Amniotic stem cell (primary cell): ENCODE measurements at regions not wholly inside any gene's neighbourhood (a gene's known extent, or its start where the extent isn't known, plus 50 kb on each side); places are given as distances from the start of the nearest gene placed in this dataset.
"Not testable (repeated sequence)": the region's sequence is repeated elsewhere in the genome, so short reads cannot be mapped to it uniquely, and the experiment has no call there.

Experiments
- DNase-seq: peaks from one replicate; lab custom pipeline; 2025; lab: John Stamatoyannopoulos, UW

- DNase-seq, result no peak
Observed at GRCh38 chr3:35141406-35141805, 497.9 kb upstream of the ARPP21 start.

- no peak for DNase-seq
Observed at GRCh38 chr3:35144011-35144410, 495.3 kb upstream of the ARPP21 start.

DNA sequence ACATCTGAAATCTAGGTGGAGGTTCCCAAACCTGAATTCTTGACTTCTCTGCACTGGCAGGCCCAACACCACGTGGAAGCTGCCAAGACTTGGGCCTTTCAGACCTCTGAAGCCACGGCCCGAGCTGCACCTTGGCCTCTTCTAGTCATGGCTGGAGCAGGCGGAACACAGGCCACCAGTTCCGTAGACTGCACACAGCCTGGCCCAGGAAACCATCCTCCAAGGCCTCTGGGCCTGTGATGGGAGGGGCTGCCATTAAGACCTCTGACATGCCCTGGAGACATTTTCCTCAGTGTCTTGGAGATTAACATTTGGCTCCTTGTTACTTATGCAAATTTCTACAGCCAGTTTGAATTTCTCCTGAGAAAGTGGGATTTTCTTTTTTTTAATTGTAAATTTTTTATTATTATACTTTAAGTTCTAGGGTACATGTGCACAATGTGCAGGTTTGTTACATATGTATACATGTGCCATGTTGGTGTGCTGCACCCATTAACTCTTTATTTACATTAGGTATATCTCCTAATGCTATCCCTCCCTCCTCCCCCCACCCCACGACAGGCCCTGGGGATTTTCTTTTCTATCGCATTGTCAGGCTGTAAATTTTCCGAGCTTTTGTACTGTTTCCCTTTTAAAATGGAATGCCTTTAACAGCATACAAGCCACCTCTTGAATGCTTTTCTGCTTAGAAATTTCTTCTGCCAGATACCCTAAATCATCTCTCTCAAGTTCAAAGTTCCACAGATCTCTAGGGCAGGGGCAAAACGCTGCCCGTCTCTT, 492.9 kb upstream of the ARPP21 start:
- DNase-seq, result not testable (repeated sequence)

DNA sequence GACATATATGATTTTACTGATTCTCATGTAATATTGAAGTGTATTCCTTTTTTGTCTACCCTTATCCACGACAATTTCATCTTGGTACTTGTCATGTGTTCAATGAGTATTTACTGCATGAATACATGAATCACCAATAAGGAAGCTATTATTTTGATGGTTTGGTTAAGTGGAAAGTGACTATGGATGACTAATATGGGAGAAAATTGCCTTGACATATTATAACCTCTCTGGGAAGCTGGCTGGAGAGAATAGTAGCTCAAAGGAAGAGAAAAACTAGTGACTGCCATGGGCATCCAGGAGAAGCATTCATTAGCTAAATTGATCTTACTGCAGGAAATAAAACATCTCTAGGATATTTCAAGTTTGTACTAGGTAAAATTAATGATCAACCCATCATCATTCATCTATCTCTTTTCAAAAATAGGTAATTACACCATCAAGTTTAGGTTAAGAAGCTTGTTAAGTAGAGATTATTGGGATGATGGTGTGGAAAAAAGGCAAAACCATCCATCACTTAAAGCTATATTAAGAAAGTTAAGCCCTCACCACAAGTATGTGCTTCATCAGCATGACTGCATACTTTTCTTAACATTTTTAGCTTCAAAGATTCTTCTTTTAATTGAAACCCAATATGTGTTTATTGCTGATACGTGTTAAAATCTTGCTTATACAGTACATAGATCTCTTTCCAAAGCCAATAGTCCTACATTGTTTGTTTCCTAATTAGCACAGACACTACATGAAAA, 455.2 kb upstream of the ARPP21 start:
- DNase-seq, result no peak

DNA sequence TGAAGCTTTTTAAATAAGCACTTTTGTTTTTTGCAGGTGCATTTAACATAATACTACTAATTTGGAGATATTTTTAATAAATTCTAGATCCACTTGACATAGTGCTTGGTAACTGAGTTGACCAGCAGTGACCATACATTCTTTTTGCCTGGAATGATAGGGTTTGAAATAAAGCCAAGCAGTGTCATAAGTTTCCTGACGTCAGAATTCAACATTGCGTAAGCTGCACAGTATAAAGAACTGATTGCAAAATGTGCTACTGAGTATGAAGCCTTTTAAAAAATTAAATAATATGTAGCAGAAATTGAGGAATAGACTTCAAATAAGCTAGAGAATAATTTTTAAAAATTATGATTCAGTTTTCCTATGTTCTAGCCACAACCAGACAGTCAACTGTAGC, 454.6 kb upstream of the ARPP21 start:
- no peak for DNase-seq

DNA sequence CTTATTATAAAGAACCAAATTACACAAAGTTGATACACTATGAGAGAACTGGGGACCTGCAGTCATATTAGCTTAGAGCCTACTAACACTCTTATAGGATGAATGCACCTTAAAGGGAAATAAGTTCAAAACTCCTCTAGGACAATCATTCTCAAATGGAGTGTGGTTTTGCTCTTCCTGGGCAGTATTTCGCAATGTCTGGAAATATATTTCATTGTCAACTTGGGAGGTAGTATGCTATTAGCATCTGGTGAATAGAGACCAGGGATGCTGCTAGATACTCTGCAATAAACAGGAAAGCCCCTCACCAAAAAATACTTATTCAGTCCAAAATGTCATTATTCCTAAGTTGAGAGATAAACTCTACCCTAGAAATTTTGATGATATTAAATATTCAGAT, 451.4 kb upstream of the ARPP21 start:
- DNase-seq, result no peak

- DNase-seq, result no peak
Observed at GRCh38 chr3:35194666-35195065, 444.7 kb upstream of the ARPP21 start.

DNA sequence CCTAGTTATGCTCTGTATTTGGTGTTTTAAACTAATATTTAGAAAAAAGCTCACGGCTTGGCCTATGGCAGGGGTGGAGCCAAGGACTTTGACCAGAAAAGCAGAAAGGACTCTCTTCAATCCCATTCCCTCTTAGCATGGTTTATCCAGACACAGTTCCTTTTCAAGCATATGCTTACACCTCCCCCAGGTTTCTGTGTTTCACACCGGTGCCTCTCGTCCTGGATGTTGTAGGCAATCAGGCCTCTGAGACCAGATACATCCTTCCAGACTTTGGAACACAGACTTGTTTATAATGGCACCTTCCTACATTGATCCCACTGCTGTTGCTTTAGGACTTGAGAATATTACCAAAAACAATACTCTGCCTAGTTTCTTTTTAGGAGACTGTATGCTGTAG, 440.5 kb upstream of the ARPP21 start:
- no peak for DNase-seq

DNA sequence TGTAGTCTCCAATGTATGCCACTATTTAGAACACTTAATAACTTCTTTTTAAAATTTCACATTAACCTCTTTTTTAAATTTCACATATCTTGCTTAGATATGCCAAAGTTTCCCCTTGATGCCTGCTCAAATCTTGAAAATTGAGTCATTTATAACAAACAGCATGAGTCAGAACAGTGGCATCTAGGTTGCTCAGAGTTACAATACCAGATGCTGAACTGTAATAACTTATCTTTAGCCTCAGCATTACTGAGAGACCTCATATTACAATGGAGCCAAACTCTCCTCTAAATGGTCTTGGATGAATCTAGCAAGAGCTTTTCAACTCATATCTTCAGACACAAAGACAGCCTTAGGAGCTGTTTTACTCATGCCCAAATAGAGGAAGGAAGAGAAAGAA, 439.3 kb upstream of the ARPP21 start:
- no peak for DNase-seq

DNA sequence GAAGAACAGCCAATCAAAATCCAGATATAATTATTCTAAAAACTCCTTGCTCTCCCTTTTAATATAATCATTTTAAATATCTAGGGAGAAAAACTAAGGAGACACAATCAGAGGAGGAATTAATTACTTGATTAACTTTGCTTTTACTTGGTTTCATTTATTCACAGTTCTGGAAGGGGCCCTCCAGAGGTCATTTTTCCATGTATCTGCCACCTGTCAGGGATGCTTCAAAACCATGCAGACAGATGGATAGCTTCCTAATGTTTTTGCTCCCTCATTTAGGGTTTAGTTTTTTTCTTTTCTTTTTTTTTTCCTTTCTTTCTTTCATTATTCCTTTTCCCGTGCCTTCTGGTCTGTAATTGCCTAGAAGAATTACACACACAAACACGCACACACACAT, 438.1 kb upstream of the ARPP21 start:
- DNase-seq, result no peak

DNA sequence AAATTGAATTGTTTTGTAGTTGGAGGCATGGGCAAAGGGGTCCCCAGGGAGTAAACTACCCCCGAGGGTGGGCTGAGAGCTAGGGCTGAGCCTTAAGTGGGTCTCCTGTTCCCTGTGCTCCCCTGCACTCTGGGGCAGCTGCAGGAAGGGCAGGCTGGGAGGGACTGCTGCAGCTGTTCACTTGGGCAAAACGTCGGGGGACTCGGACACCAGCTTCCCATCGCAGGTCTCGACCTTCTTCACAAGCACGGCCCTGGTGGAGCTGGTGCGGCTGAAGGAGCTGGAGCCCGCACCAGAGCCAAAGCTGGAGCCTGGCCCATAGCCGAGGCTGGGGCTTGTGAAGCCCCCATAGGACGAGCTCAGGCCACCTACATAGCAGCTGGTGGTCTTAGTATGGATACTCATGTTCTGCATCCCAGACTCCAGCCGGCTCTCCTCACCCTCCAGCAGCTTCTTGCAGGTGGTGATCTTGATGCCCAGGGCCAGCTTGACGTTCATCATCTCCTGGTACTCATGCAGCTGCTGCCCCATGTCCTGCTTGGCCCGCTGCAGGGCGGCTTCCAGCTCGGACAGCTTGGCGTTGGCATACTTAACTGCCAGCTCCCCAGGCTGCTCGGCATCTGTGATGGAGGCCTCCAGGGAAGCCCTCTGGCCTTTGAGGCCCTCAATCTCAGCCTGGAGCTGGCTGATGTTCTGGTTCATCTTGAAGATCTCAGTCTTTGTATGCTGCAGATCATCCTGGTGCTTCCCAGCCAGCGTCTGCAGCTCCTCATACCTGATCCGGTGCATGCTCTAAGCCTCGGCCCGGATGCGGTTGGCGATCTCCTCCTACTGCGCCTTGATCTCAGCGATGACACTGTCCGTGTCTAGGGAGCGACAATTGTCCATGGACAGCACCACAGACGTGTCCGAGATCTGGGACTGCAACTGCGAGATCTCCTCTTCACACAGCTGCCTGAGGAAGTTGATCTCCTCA, 423.5 kb upstream of the ARPP21 start:
- no peak for DNase-seq

DNA sequence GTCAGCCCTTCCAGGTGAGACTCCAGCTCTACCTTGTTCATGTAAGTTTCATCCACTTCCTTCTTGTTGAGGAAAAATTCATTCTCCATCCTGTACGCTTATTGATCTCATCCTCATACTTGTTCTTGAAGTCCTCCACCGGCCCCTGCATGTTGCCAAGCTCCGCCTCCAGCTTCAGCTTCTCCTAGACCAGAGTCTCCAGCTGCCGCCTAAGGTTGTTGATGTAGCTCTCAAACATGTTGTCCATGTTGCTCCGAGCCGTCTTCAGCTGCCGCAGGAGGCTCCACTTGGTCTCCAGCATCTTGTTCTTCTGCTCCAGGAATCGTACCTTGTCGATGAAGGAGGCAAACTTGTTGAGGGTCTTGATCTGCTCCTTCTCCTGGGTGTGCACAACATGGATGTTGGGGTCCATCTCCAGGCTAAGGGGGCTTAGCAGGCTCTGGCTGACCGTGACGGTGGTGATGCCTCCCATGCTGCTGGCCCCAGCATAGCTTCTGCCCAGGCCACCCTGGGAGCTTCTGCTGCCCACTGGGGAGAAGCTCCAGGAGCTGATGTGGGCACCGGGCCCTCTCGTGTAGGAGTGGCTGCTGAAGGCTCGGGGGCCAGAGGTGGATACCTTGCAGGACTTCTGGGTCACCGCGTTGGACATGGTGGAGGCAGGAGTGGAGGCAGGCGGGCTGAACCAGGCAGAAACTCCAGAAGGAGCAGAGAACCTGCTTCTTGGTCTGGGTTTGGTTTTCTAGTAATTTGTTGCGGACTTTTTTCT, 422.6 kb upstream of the ARPP21 start:
- no peak for DNase-seq

- no peak for DNase-seq
Observed at GRCh38 chr3:35223632-35224394, 415.5 kb upstream of the ARPP21 start.

- DNase-seq, result no peak
Observed at GRCh38 chr3:35224565-35225295, 414.6 kb upstream of the ARPP21 start.

DNA sequence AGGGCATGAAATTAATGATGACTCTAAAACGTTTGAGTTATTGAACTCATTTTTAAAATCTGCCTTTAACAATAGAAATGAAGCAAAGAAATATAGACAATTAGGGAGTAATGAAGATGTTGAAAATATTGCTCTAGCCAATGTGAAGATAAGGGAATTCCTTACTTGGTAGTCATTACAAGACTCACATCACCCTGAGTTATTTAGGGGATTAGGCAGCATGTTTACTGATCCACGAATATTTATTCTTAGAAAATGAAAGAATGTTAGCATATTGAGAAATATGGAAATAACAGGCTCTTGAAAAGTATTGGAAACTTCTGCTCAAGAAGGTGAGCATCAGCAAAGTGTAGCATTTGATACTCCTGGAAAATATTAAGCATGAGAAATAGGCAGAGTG, 398.1 kb upstream of the ARPP21 start:
- no peak for DNase-seq

- DNase-seq, result no peak
Observed at GRCh38 chr3:35254917-35255316, 384.4 kb upstream of the ARPP21 start.

DNA sequence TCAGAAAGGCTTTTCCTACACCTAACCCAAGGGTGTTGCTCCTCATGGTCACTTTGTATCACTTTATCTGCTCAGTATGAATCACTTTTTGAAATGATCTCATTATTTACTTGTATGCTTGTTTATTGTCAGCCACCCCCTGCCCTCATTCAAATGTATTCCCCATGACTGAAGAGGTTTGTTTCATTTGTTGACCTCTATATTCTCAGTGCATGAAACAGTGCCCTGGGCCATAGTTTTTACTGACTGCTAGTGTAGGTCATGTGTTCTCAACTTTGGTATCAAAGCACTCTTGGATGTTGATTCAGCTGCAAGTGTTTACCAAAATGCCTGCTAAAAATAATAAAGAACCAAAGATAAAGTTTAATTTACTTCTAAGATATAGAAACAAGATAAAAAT, 381.7 kb upstream of the ARPP21 start:
- DNase-seq, result no peak

- DNase-seq, result no peak
Observed at GRCh38 chr3:35262406-35262805, 376.9 kb upstream of the ARPP21 start.

DNA sequence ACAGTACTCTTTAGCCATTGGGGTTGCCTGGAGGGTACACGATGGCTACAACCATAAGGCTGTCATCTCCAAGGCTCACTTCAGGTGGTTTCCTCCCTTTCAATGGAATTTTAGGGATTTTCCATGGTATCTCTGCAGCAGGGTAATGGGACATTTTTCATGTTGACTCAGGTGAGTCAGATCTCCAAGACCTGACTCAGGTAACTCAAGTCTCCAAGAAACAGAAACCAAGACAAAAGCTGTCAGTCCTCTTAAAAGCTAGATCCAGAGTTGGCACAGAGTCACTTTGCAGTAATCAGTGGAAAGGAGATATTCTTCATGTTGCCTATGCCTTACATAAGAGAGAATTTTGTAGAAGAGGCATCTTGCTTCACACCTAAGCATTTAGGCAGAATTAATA, 375.8 kb upstream of the ARPP21 start:
- no peak for DNase-seq

GRCh38 chr3:35266065-35266464, 373.3 kb upstream of the ARPP21 start:
- DNase-seq, result not testable (repeated sequence)
